Superior temporal gyrus (tissue), 1 donor: ENCODE measurements at regions not wholly inside any gene's neighbourhood (a gene's known extent, or its start where the extent isn't known, plus 50 kb on each side); places are given as distances from the start of the nearest gene placed in this dataset.
A peak's percentile ranks its signal among the peaks of the same experiment; 100 is the strongest.

Experiments used
- DNase-seq: peaks from one replicate; pipeline ENCODE4 v3.0.0-alpha.2; 2016; ENCODE audit errors: extremely low spot score

- peak; percentile 29 for DNase-seq
These were observed 54.7 kb upstream of the TNS3 start for GRCh38 chr7:47636433-47637175.

- no peak for DNase-seq
These were observed 54.1 kb upstream of the TNS3 start for GRCh38 chr7:47636081-47636432.

GRCh38 chr7:47635091-47636080 lies 53.5 kb upstream of the TNS3 start:
- no peak for DNase-seq

GRCh38 chr7:47634273-47634672 lies 52.4 kb upstream of the TNS3 start:
- DNase-seq: no peak

GRCh38 chr7:47633134-47633533 lies 51.2 kb upstream of the TNS3 start:
- no peak for DNase-seq
